Endothelial cell of umbilical vein (primary cell): ENCODE measurements at regions not wholly inside any gene's neighbourhood (a gene's known extent, or its start where the extent isn't known, plus 50 kb on each side); places are given as distances from the start of the nearest gene placed in this dataset.

Source experiments
- EZH2 ChIP-seq: IDR thresholded peaks from 2 replicates; pipeline ENCODE4 v1.6.1; 2012; ENCODE audit warnings: borderline replicate concordance, low read depth, mild to moderate bottlenecking, moderate library complexity, low read length, inconsistent platforms; ENCODE audit not compliant: severe bottlenecking
- TF ChIP-seq, protein P1 (sequence below), 2 donors: IDR thresholded peaks; 1 replicate in 1 of 2; 2 replicates in 1 of 2; pipeline ENCODE4 v1.5.1; 2011; ENCODE audit warnings: low read length in 2 of 2, mild to moderate bottlenecking in 2 of 2, moderate library complexity in 2 of 2, control low read depth in 1 of 2, inconsistent platforms in 1 of 2, low read depth in 1 of 2; ENCODE audit not compliant: insufficient read depth in 1 of 2; ENCODE audit errors: extremely low read depth in 1 of 2

DNA sequence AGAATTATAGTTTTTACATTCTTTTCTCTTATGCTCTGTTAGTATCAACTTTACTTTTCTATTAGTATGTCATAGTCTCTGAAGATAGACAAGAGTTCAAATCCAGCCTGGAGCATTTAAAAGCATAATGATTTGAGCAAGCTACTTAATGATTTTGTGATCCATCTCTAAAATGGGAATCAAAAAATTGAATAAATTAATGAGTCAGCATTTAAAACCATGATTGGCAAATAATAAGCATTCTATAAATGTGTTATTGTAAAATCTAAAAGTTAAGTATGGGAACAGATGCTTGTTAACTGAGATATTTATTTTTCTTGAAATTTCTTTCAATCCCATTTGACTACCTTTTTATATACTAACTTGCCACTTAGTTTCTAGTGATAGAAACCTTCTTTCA, 391.6 kb downstream of the PCDH7 start:
- TF ChIP-seq EZH2 = no peak
- TF ChIP-seq, protein P1, sequence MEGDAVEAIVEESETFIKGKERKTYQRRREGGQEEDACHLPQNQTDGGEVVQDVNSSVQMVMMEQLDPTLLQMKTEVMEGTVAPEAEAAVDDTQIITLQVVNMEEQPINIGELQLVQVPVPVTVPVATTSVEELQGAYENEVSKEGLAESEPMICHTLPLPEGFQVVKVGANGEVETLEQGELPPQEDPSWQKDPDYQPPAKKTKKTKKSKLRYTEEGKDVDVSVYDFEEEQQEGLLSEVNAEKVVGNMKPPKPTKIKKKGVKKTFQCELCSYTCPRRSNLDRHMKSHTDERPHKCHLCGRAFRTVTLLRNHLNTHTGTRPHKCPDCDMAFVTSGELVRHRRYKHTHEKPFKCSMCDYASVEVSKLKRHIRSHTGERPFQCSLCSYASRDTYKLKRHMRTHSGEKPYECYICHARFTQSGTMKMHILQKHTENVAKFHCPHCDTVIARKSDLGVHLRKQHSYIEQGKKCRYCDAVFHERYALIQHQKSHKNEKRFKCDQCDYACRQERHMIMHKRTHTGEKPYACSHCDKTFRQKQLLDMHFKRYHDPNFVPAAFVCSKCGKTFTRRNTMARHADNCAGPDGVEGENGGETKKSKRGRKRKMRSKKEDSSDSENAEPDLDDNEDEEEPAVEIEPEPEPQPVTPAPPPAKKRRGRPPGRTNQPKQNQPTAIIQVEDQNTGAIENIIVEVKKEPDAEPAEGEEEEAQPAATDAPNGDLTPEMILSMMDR (IDR thresholded peaks at IDR 0.05; ENCODE audit: extremely low read depth in 1 of 2, insufficient read depth in 1 of 2, low read depth in 1 of 2, low read length in 2 of 2) = no peak
